HG03469 (cell line): ENCODE measurements at regions not wholly inside any gene's neighbourhood (a gene's known extent, or its start where the extent isn't known, plus 50 kb on each side); places are given as distances from the start of the nearest gene placed in this dataset.

Experiments
- ATAC-seq: cut with Tn5 transposase; IDR thresholded peaks from one replicate; pipeline ENCODE4 v1.9.1; 2021; ENCODE audit warnings: mild to moderate bottlenecking, moderate library complexity, moderate number of reproducible peaks; ENCODE audit not compliant: unreplicated experiment

DNA sequence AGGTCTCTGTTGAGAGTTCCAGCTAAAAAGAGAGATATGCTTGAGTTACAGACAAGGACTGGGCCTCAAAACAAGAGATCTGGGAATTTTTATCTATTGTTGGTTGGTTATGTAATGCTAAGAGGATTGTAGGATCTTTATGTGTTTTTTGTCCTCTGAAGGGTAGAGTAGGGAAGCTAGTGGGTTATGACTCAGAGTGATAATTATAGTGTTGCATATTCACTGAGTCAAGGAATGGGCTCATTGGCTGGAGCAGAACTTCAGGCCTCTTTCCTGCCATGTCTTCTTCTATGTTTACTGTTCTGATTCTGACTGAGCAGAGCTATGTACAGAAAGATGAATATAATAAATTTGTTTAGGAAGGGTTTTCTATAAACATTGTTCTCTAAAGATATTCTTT, 66.1 kb upstream of the NOX3 start:
- ATAC-seq: no peak

DNA sequence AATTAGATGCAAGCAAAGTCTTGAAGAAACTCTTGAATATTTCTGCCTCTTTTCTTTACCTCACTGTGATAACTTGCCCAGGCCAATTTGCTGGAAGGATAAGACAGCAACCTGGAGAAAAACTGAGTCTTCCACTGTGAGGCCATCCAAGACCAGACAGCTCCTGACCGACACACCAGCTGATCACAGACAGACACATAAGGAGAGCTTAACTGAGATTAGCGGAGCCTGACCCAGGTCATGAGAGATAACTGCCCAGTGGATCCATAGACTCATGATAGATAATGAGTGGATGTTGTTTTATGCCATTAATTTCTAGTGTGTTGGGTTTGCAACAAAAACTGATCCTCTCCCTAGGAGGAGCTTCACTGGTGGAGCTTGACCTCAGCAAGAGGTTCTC, 64.4 kb upstream of the NOX3 start:
- ATAC-seq: no peak

- ATAC-seq: no peak
These were observed 63.6 kb upstream of the NOX3 start for GRCh38 chr6:155519176-155519738.

DNA sequence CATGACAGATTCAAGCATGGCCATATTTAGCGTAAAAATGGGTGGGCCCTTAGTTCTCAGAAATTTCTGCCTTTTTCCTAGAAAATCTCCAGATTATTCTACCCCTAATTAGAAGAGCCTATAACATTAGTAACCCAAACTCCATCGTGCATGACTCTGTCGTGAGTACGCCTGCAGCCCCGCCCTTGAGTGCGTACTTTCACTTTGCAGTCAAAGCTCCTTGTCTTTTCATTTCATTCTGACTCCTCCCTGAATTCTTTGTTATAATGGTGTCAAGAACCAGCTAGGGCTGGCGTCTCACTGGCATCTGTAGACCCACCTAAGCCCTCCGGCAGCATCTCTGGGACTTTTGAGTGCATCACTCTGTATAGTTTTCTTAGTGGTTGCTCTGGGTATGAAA, 61.7 kb upstream of the NOX3 start:
- no peak for ATAC-seq

DNA sequence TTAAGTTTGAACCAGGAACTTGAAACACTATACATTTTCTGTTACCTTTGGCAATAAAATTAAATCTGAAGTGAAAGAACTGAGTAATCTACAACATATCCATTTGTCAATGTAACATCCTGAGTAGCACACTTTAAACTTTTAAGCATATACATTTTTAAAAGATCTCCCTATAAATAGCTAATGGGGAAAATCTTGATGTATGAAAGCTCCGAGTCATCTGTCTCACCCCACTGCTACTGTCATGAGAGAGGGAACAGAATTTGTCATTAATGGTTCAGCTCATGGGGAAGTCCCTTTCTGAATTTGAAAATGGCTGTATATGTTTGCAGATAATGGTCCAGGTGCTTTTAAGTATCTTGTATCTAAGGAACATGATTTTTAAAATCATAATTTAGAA, 55.2 kb upstream of the NOX3 start:
- ATAC-seq: peak; percentile 79

GRCh38 chr6:155509743-155510475, 54.3 kb upstream of the NOX3 start:
- ATAC-seq: no peak

DNA sequence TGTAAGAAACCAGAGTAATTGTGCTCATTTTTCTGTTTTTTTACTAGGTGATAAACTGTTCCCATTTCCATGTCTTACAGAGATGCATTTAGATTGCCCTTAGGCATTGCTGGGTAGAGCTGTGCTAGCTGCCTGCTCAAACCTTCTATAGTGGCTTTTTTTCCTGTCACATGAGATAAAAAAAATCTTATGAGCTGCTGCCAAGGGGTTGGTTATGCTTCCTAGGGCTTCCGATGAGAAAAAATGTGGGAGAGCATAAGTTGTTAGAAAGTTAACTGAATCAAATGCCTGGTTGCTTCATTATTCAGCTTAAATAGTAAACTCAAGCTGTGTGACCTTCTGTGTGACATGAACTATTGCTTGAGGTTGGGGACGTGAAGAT, 50.0 kb upstream of the NOX3 start:
- ATAC-seq: no peak
